Epithelial cell of proximal tubule (primary cell): ENCODE measurements at regions not wholly inside any gene's neighbourhood (a gene's known extent, or its start where the extent isn't known, plus 50 kb on each side); places are given as distances from the start of the nearest gene placed in this dataset.

Experiments used
- DNase-seq: peaks from one replicate; pipeline ENCODE4 v3.0.0-alpha.2; 2011; ENCODE audit warnings: low read depth
- H3K4me3 ChIP-seq: 2 replicates; pipeline ENCODE4 v1.5.1; 2011; ENCODE audit warnings: low read depth, mild to moderate bottlenecking, low read length
- CTCF ChIP-seq: conservative IDR thresholded peaks from 2 replicates; pipeline ENCODE4 v1.5.1; 2012; ENCODE audit warnings: low read depth, mild to moderate bottlenecking, low read length

GRCh38 chr1:4058122-4058521, 158.1 kb upstream of the C1orf174 start:
- no peak for TF ChIP-seq CTCF
- DNase-seq, result no peak

GRCh38 chr1:4058706-4059105, 158.6 kb upstream of the C1orf174 start:
- TF ChIP-seq CTCF, result no peak
- no peak overlapping the region for H3K4me3 ChIP-seq
- no peak for DNase-seq

More at GRCh38 chr1:4058122-4058521, 158.1 kb upstream of the C1orf174 start:
- no peak overlapping the region for H3K4me3 ChIP-seq

GRCh38 chr1:4059270-4059669, 159.2 kb upstream of the C1orf174 start:
- no peak overlapping the region for H3K4me3 ChIP-seq
- DNase-seq, result no peak
- TF ChIP-seq CTCF, result no peak

GRCh38 chr1:4060850-4061249, 160.8 kb upstream of the C1orf174 start:
- TF ChIP-seq CTCF, result no peak
- H3K4me3 ChIP-seq, result no peak overlapping the region
- no peak for DNase-seq

GRCh38 chr1:4061521-4062031, 161.5 kb upstream of the C1orf174 start:
- no peak for DNase-seq
- H3K4me3 ChIP-seq, result no peak overlapping the region
- TF ChIP-seq CTCF, result no peak

GRCh38 chr1:4062041-4062440, 162.0 kb upstream of the C1orf174 start:
- H3K4me3 ChIP-seq, result no peak overlapping the region
- TF ChIP-seq CTCF, result no peak
- no peak for DNase-seq

- no peak overlapping the region for H3K4me3 ChIP-seq
- DNase-seq, result no peak
- no peak for TF ChIP-seq CTCF
Measured at GRCh38 chr1:4062560-4062959, 162.5 kb upstream of the C1orf174 start.
